Stimulated activated CD4-positive, alpha-beta T cell treated with anti-CD3 and anti-CD28 coated beads, Interleukin-2, amount 100 ng/mL, for 4 hours (primary cell): ENCODE measurements at regions not wholly inside any gene's neighbourhood (a gene's known extent, or its start where the extent isn't known, plus 50 kb on each side); places are given as distances from the start of the nearest gene placed in this dataset.
"Not testable (repeated sequence)": the region's sequence is repeated elsewhere in the genome, so short reads cannot be mapped to it uniquely, and the experiment has no call there.

Source experiments
- DNase-seq: peaks from one replicate; pipeline ENCODE4 v3.0.0-alpha.2; 2020; ENCODE audit warnings: low read depth

GRCh38 chr10:9402067-9402466, 1347.6 kb downstream of the GATA3 start:
- DNase-seq = not testable (repeated sequence)

GRCh38 chr10:9402507-9403195, 1348.2 kb downstream of the GATA3 start:
- not testable (repeated sequence) for DNase-seq

GRCh38 chr10:9407201-9407600, 1352.7 kb downstream of the GATA3 start:
- not testable (repeated sequence) for DNase-seq

GRCh38 chr10:9416331-9416730, 1361.8 kb downstream of the GATA3 start:
- no peak for DNase-seq

- no peak for DNase-seq
Observed at GRCh38 chr10:9419757-9420156, 1365.3 kb downstream of the GATA3 start.

GRCh38 chr10:9427209-9427608, 1372.7 kb downstream of the GATA3 start:
- DNase-seq = no peak

GRCh38 chr10:9437131-9437530, 1382.6 kb downstream of the GATA3 start:
- no peak for DNase-seq

- DNase-seq = no peak
Observed at GRCh38 chr10:9443758-9444157, 1389.3 kb downstream of the GATA3 start.

- DNase-seq = no peak
Observed at GRCh38 chr10:9449530-9449929, 1395.0 kb downstream of the GATA3 start.

- DNase-seq = no peak
Observed at GRCh38 chr10:9450801-9451200, 1396.3 kb downstream of the GATA3 start.

- no peak for DNase-seq
Observed at GRCh38 chr10:9451211-9451773, 1396.8 kb downstream of the GATA3 start.

GRCh38 chr10:9452056-9452455, 1397.6 kb downstream of the GATA3 start:
- DNase-seq = no peak

GRCh38 chr10:9453871-9454270, 1399.4 kb downstream of the GATA3 start:
- not testable (repeated sequence) for DNase-seq

- DNase-seq = no peak
Observed at GRCh38 chr10:9469663-9470205, 1415.2 kb downstream of the GATA3 start.

GRCh38 chr10:9470581-9470980, 1416.1 kb downstream of the GATA3 start:
- DNase-seq = no peak

- DNase-seq = no peak
Observed at GRCh38 chr10:9501944-9502343, 1447.5 kb downstream of the GATA3 start.

- DNase-seq = no peak
Observed at GRCh38 chr10:9504227-9504626, 1449.7 kb downstream of the GATA3 start.

GRCh38 chr10:9505546-9505945, 1451.1 kb downstream of the GATA3 start:
- no peak for DNase-seq

- DNase-seq = no peak
Observed at GRCh38 chr10:9508606-9509005, 1454.1 kb downstream of the GATA3 start.

GRCh38 chr10:9510626-9511025, 1456.1 kb downstream of the GATA3 start:
- no peak for DNase-seq

- DNase-seq = no peak
Observed at GRCh38 chr10:9515922-9516321, 1461.4 kb downstream of the GATA3 start.

GRCh38 chr10:9535744-9536143, 1481.3 kb downstream of the GATA3 start:
- no peak for DNase-seq

GRCh38 chr10:9545073-9545472, 1472.6 kb upstream of the CELF2 start:
- DNase-seq = no peak
